H9 (cell line): ENCODE measurements at regions not wholly inside any gene's neighbourhood (a gene's known extent, or its start where the extent isn't known, plus 50 kb on each side); places are given as distances from the start of the nearest gene placed in this dataset.
A peak's percentile ranks its signal among the peaks of the same experiment; 100 is the strongest.

ENCODE experiments used
- DNase-seq: peaks from one replicate; pipeline ENCODE4 v3.0.0-alpha.2; 2017
- H2AFZ ChIP-seq: one replicate; pipeline ENCODE4 v1.6.1; 2013; ENCODE audit warnings: mild to moderate bottlenecking, low read length, control low read depth, moderate library complexity
- H2AK5ac ChIP-seq: 2 replicates; pipeline ENCODE4 v1.6.1; 2013; ENCODE audit warnings: low read length, control low read depth, mixed read lengths; ENCODE audit not compliant: insufficient read length
- H2BK120ac ChIP-seq: one replicate; pipeline ENCODE4 v1.6.1; 2013; ENCODE audit warnings: low read depth, mild to moderate bottlenecking, low read length, control low read depth, inconsistent platforms; ENCODE audit not compliant: poor library complexity, severe bottlenecking
- H2BK12ac ChIP-seq: 2 replicates; pipeline ENCODE4 v1.6.1; 2013; ENCODE audit warnings: low read length, control low read depth, mixed read lengths, low read depth; ENCODE audit not compliant: insufficient read length
- H2BK15ac ChIP-seq: 2 replicates; pipeline ENCODE4 v1.6.1; 2013; ENCODE audit warnings: low read depth, low read length, control low read depth
- H2BK20ac ChIP-seq: one replicate; pipeline ENCODE4 v1.6.1; 2013; ENCODE audit warnings: low read depth, mild to moderate bottlenecking, low read length, control low read depth, inconsistent platforms; ENCODE audit not compliant: poor library complexity, severe bottlenecking
- H2BK5ac ChIP-seq: 2 replicates; pipeline ENCODE4 v1.6.1; 2013; ENCODE audit warnings: low read length, control low read depth, mixed read lengths; ENCODE audit not compliant: insufficient read length
- H3K14ac ChIP-seq: 2 replicates; pipeline ENCODE4 v1.6.1; 2013; ENCODE audit warnings: low read length, control low read depth; ENCODE audit not compliant: insufficient read depth
- H3K18ac ChIP-seq: 2 replicates; pipeline ENCODE4 v1.6.1; 2013; ENCODE audit warnings: low read depth, mild to moderate bottlenecking, mixed read lengths, low read length, control low read depth; ENCODE audit not compliant: insufficient read length
- H3K23ac ChIP-seq: 2 replicates; pipeline ENCODE4 v1.6.1; 2013; ENCODE audit warnings: low read length, control low read depth, mixed read lengths, low read depth; ENCODE audit not compliant: insufficient read length
- H3K23me2 ChIP-seq: 2 replicates; pipeline ENCODE4 v1.6.1; 2013; ENCODE audit warnings: low read depth, mild to moderate bottlenecking, mixed read lengths, low read length, control low read depth; ENCODE audit not compliant: insufficient read length, poor library complexity, severe bottlenecking
- H3K27ac ChIP-seq: 2 replicates; pipeline ENCODE4 v1.5.1; 2013; ENCODE audit warnings: low read length, control low read depth, mixed read lengths, low read depth; ENCODE audit not compliant: insufficient read length
- H3K27me3 ChIP-seq: 2 replicates; pipeline ENCODE4 v1.6.1; 2013; ENCODE audit warnings: low read length, control low read depth, inconsistent platforms; ENCODE audit not compliant: insufficient read depth
- H3K4ac ChIP-seq: 2 replicates; pipeline ENCODE4 v1.6.1; 2013; ENCODE audit warnings: low read depth, mild to moderate bottlenecking, control low read depth, inconsistent platforms, low read length, moderate library complexity
- H3K4me1 ChIP-seq: 2 replicates; pipeline ENCODE4 v1.6.1; 2013; ENCODE audit warnings: low read length, control low read depth, inconsistent platforms; ENCODE audit not compliant: insufficient read depth
- H3K4me2 ChIP-seq: 2 replicates; pipeline ENCODE4 v1.6.1; 2013; ENCODE audit warnings: low read length, control low read depth, mixed read lengths; ENCODE audit not compliant: insufficient read length, insufficient read depth
- H3K56ac ChIP-seq: 2 replicates; pipeline ENCODE4 v1.6.1; 2013; ENCODE audit warnings: low read depth, mild to moderate bottlenecking, mixed read lengths, low read length, control low read depth; ENCODE audit not compliant: insufficient read length
- H3K79me1 ChIP-seq: 2 replicates; pipeline ENCODE4 v1.6.1; 2013; ENCODE audit warnings: low read depth, mild to moderate bottlenecking, moderate library complexity, low read length, control low read depth, inconsistent platforms; ENCODE audit not compliant: insufficient read depth, poor library complexity, severe bottlenecking
- H3K79me2 ChIP-seq: 2 replicates; pipeline ENCODE4 v1.6.1; 2013; ENCODE audit warnings: low read length, control low read depth, inconsistent platforms; ENCODE audit not compliant: insufficient read depth
- H3K9ac ChIP-seq: 2 replicates; pipeline ENCODE4 v1.6.1; 2013; ENCODE audit warnings: low read length, control low read depth, mixed read lengths; ENCODE audit not compliant: insufficient read length; ENCODE audit errors: extremely low read depth
- H3K9me3 ChIP-seq: one replicate; pipeline ENCODE4 v1.6.1; 2013; ENCODE audit warnings: low read depth, low read length, inconsistent platforms; ENCODE audit not compliant: control insufficient read depth
- H3T11ph ChIP-seq: one replicate; pipeline ENCODE4 v1.6.1; 2013; ENCODE audit warnings: mild to moderate bottlenecking, low read length, control low read depth, inconsistent platforms
- H4K20me1 ChIP-seq: one replicate; pipeline ENCODE4 v1.6.1; 2013; ENCODE audit not compliant: control insufficient read depth, insufficient read length, insufficient read depth
- H4K5ac ChIP-seq: 2 replicates; pipeline ENCODE4 v1.6.1; 2013; ENCODE audit warnings: low read depth, mild to moderate bottlenecking, mixed read lengths, low read length, control low read depth; ENCODE audit not compliant: insufficient read length
- H4K8ac ChIP-seq: replicated peaks from 2 replicates; pipeline ENCODE4 v1.6.1; 2013; ENCODE audit warnings: low read length, control low read depth, mixed read lengths, low read depth; ENCODE audit not compliant: insufficient read length
- H4K91ac ChIP-seq: 2 replicates; pipeline ENCODE4 v1.6.1; 2013; ENCODE audit warnings: low read depth, mild to moderate bottlenecking, moderate library complexity, mixed read lengths, low read length, control low read depth; ENCODE audit not compliant: insufficient read length
- H3K27ac Mint-ChIP-seq, 3 experiments: 2 replicates in 2 of 3; 3 replicates in 1 of 3; pipeline ENCODE4 v1.8.0; 2020 to 2021; ENCODE audit warnings: mixed read lengths in 3 of 3, mild to moderate bottlenecking in 1 of 3, moderate library complexity in 1 of 3
- H3K27me3 Mint-ChIP-seq: 2 replicates; pipeline ENCODE4 v1.8.0; 2021; ENCODE audit warnings: low read depth, mild to moderate bottlenecking, moderate library complexity, mixed read lengths
- H3K36me3 Mint-ChIP-seq, 3 experiments: 2 replicates in 2 of 3; 3 replicates in 1 of 3; pipeline ENCODE4 v1.8.0; 2020 to 2021; ENCODE audit warnings: low read depth in 3 of 3, mixed read lengths in 3 of 3; ENCODE audit not compliant: insufficient read depth in 1 of 3
- H3K4me1 Mint-ChIP-seq, 2 experiments: 2 replicates each; pipeline ENCODE4 v1.8.0; 2020; ENCODE audit warnings: mixed read lengths in 2 of 2
- H3K4me3 Mint-ChIP-seq, 2 experiments: 2 replicates in 1 of 2; 3 replicates in 1 of 2; pipeline ENCODE4 v1.8.0; 2020 to 2021; ENCODE audit warnings: mild to moderate bottlenecking in 2 of 2, mixed read lengths in 2 of 2, moderate library complexity in 1 of 2
- H3K9me3 Mint-ChIP-seq, 2 experiments: 2 replicates in 1 of 2; 3 replicates in 1 of 2; pipeline ENCODE4 v1.8.0; 2020; ENCODE audit warnings: mild to moderate bottlenecking in 2 of 2, mixed read lengths in 2 of 2, moderate library complexity in 1 of 2
- WGBS: extraction: QIAGEN DNeasy Blood & Tissue Kit; methylation state at CpG from one replicate; pipeline ENCODE4 v1.1.7; 2013; ENCODE audit warnings: missing lambda C conversion rate, low lambda C conversion rate, mixed read lengths; ENCODE audit not compliant: insufficient read length; ENCODE audit errors: extremely low coverage; 5-methylcytosine and 5-hydroxymethylcytosine counted together
- TF ChIP-seq, protein P1 (sequence below): fragments of 200-600 bp; sonication (generic); conservative IDR thresholded peaks from 3 replicates; pipeline ENCODE4 v1.8.0; 2021; ENCODE audit warnings: antibody characterized with exemption, mild to moderate bottlenecking

DNA sequence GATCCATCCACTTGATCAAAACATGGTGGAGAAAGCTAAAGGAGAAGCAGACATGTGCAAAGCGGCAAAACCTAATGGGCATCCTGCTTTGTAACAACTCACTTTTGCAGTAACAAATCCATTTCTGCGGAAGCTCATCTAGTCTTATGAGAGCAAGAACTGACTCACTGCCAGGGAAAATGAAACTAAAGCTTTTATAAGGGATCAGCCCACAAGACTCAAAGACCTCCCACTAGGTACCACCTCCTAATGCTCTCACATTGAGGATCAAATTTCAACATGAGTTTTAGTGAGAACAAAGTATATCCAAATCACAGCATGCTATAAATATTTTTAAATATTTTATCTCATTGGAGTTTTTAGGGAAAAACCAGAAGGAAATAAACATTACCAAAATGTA lies 120.1 kb upstream of the GNAI1 start:
- no CpG with 5 or more reads among the region's 2 CpGs for WGBS
- Histone ChIP-seq H2BK15ac (no peak overlapping the region), H3K4me1 (no peaks in the 10 kb centered on the region), H4K5ac (no peak overlapping the region), H4K8ac (no peak overlapping the region), H3K27me3 (no peaks in the 10 kb centered on the region), H3K14ac (no peak overlapping the region), H2AK5ac (no peak overlapping the region), H2BK120ac (no peak overlapping the region), H3K27ac (peak overlapping the region; percentile 20), H3K79me1 (no peaks in the 10 kb centered on the region), H3K4me2 (peak overlapping the region; percentile 43), H3K56ac (no peak overlapping the region), H4K91ac (no peak overlapping the region), H3T11ph (no peak overlapping the region), H3K9ac (no peak overlapping the region), H3K18ac (no peak overlapping the region), H3K23ac (no peak overlapping the region), H3K4ac (no peak overlapping the region), H2BK5ac (no peak overlapping the region), H3K79me2 (no peaks in the 10 kb centered on the region), H2AFZ (no peak overlapping the region), H3K23me2 (no peaks in the 10 kb centered on the region), H2BK20ac (no peak overlapping the region), H2BK12ac (no peak overlapping the region), H4K20me1 (no peaks in the 10 kb centered on the region), H3K9me3 (no peaks in the 10 kb centered on the region)
- H3K27ac Mint-ChIP-seq: peak overlapping the region; percentile 1 to 72 (median 8); a peak in 3 of 7 replicates
- H3K27me3 Mint-ChIP-seq: no peaks in the 10 kb centered on the region
- no peaks in the 10 kb centered on the region for H3K36me3 Mint-ChIP-seq
- no peaks in the 10 kb centered on the region for H3K9me3 Mint-ChIP-seq
- peaks cover 13 to 14% of the 10 kb centered on the region in 2 experiments for H3K4me1 Mint-ChIP-seq
- no peak for DNase-seq
- TF ChIP-seq, protein P1, sequence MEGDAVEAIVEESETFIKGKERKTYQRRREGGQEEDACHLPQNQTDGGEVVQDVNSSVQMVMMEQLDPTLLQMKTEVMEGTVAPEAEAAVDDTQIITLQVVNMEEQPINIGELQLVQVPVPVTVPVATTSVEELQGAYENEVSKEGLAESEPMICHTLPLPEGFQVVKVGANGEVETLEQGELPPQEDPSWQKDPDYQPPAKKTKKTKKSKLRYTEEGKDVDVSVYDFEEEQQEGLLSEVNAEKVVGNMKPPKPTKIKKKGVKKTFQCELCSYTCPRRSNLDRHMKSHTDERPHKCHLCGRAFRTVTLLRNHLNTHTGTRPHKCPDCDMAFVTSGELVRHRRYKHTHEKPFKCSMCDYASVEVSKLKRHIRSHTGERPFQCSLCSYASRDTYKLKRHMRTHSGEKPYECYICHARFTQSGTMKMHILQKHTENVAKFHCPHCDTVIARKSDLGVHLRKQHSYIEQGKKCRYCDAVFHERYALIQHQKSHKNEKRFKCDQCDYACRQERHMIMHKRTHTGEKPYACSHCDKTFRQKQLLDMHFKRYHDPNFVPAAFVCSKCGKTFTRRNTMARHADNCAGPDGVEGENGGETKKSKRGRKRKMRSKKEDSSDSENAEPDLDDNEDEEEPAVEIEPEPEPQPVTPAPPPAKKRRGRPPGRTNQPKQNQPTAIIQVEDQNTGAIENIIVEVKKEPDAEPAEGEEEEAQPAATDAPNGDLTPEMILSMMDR: no peak
- no peak overlapping the region; a peak in 1 of 5 replicates for H3K4me3 Mint-ChIP-seq
